Fibroblast of villous mesenchyme (primary cell): ENCODE measurements at regions not wholly inside any gene's neighbourhood (a gene's known extent, or its start where the extent isn't known, plus 50 kb on each side); places are given as distances from the start of the nearest gene placed in this dataset.

Source experiments
- DNase-seq: peaks from one replicate; pipeline ENCODE4 v3.0.0-alpha.2; 2010; ENCODE audit warnings: low read depth
- H3K4me3 ChIP-seq: 2 replicates; pipeline ENCODE4 v1.5.1; 2011; ENCODE audit warnings: low read depth, mild to moderate bottlenecking, low read length
- CTCF ChIP-seq: IDR thresholded peaks from 2 replicates; pipeline ENCODE4 v1.5.1; 2012; ENCODE audit warnings: low read depth, mild to moderate bottlenecking, low read length; ENCODE audit not compliant: insufficient read depth

GRCh38 chr16:86881861-86882273 is 303.5 kb downstream of the FOXL1 start:
- H3K4me3 ChIP-seq: no peak overlapping the region
- no peak for TF ChIP-seq CTCF
- DNase-seq: no peak

- TF ChIP-seq CTCF: no peak
- H3K4me3 ChIP-seq: no peak overlapping the region
- DNase-seq: peak; percentile 64
Measured at GRCh38 chr16:86882586-86883280, 304.4 kb downstream of the FOXL1 start.

GRCh38 chr16:86883583-86884389 is 305.4 kb downstream of the FOXL1 start:
- no peak for DNase-seq
- TF ChIP-seq CTCF: no peak
- H3K4me3 ChIP-seq: no peak overlapping the region

DNA sequence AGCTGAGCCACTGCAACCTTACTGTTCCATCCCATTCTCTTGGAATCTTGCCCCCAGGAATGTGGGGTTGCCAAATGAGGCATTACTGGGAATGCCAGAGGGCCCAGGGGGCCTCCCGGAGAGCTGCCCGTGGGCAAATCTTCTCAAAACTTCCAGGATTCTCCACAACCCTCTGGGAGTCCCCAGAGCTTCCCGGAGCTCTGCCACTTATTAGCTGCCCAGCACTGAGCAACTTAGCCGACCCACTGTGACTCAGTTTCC is 306.0 kb downstream of the FOXL1 start:
- TF ChIP-seq CTCF: no peak
- DNase-seq: no peak
- H3K4me3 ChIP-seq: no peak overlapping the region

DNA sequence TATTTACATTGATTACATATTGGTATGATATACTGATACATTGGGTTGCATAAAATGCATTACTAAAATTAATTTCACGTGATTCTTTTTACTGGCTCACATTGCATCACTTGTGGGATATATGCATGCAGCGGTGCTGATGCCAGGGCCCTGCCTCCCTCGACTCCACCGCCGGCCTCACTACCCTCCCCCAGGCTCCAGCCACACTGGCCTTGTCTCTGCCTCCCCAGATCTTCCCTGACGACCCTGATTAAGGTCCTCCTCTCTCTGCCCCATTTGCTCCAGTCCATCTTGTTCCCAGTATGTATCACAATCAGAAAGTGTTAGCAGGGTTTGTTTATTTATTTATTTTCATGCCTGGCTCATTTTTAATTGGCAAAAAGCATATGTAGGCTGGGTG is 306.8 kb downstream of the FOXL1 start:
- DNase-seq: no peak
- no peak for TF ChIP-seq CTCF
- no peak overlapping the region for H3K4me3 ChIP-seq

DNA sequence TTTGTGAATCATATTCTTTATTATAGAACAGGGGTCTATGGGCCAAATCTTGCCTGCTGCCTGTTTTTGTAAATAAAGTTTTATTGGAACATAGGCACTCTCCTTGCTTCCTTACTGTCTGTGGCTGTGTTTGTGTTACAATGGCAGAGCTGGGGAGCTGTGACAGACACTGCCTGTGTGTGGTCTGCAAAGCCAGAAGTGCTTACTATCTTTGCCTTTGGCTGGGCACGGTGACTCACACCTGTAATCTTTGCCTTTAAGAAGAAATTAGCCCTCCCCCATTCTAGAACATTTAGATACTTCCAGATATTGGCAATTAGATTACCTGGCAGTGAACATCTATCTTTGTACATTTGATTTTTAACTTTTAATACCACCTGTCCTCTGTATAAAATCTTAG is 308.3 kb downstream of the FOXL1 start:
- no peak overlapping the region for H3K4me3 ChIP-seq
- DNase-seq: peak; percentile 21
- TF ChIP-seq CTCF: no peak

DNA sequence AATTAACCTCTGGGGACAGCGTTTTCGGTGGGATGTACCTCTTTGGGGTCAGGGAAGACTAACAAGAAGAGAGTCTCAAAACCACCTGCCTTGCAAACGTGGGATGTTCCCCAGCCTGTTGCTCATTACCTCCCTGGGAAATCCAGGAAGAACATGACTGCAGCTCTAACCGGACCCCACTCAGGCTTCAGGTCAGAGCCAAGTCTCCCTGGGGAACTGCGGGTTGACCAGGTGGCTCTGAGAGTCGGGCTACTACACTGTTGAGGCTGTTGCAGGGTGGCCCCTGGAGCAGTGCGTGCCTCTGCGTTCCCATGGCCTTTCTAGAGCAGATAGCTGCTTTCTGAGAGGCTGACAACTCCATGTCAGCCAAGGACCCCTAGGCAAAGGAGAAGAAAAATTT is 309.1 kb downstream of the FOXL1 start:
- no peak for DNase-seq
- H3K4me3 ChIP-seq: no peak overlapping the region
- no peak for TF ChIP-seq CTCF
